ENCODE measurements at regions not wholly inside any gene's neighbourhood (a gene's known extent, or its start where the extent isn't known, plus 50 kb on each side); places are given as distances from the start of the nearest gene placed in this dataset.

DNA sequence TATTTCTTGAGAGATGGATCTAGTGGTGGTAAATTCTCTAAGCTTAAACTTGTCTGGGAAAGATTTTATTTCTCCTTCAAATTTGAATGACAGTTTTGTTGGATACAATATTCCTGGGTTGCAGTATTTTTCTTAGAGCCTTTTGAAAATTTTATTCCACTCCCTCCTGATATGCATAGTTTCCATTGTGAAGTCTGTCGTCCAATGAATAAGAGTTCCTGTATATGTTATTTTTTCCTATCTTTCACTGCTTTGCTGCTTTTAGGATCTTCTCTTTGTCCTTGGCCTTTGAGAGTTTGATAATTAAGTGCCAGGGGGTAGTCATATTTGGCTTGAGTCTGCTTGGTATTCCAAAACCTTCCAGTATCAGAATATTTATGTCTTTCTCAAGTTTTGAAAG lies 1156.4 kb upstream of the AGA start:
- no peak overlapping the region for H3K27ac ChIP-seq
- no peak overlapping the region for H3K4me3 ChIP-seq (ENCODE audit: low read depth in 1 of 2, low read length in 1 of 2)
- no peaks in the 10 kb centered on the region for H3K27me3 ChIP-seq
- TF ChIP-seq CTCF (IDR thresholded peaks at IDR 0.05) = no peak
- no peaks in the 10 kb centered on the region for H3K4me1 ChIP-seq (ENCODE audit: control insufficient read depth in 1 of 2, insufficient read depth in 1 of 2, low read depth in 1 of 2, low read length in 1 of 2)
- no peaks in the 10 kb centered on the region for H3K9me3 ChIP-seq
- no peaks in the 10 kb centered on the region for H3K36me3 ChIP-seq

DNA sequence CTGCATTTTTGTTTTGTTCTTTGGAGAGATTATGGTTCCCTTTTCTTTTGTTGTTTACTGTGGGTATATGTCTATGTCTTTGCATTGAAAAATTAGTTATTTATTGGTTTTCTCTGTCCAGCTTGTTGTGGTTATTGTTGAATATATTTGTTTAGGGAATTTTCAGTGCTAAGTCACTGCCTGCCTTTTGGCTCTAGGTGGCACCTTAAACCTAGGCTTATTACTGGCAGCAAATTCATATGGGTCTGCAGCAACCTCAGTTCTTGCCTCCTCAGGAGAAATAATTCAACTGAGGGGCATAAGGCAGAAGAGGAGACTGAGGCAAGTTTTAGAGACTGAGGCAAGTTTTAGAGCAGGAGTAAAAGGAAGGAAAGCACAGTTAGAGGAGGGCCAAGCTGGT lies 1157.3 kb upstream of the AGA start:
- no peak for TF ChIP-seq CTCF (IDR thresholded peaks at IDR 0.05)
- no peaks in the 10 kb centered on the region for H3K9me3 ChIP-seq
- no peaks in the 10 kb centered on the region for H3K36me3 ChIP-seq
- H3K27ac ChIP-seq = no peak overlapping the region
- H3K4me1 ChIP-seq (ENCODE audit: control insufficient read depth in 1 of 2, insufficient read depth in 1 of 2, low read depth in 1 of 2, low read length in 1 of 2) = no peaks in the 10 kb centered on the region
- H3K27me3 ChIP-seq = no peaks in the 10 kb centered on the region
- H3K4me3 ChIP-seq (ENCODE audit: low read depth in 1 of 2, low read length in 1 of 2) = no peak overlapping the region

DNA sequence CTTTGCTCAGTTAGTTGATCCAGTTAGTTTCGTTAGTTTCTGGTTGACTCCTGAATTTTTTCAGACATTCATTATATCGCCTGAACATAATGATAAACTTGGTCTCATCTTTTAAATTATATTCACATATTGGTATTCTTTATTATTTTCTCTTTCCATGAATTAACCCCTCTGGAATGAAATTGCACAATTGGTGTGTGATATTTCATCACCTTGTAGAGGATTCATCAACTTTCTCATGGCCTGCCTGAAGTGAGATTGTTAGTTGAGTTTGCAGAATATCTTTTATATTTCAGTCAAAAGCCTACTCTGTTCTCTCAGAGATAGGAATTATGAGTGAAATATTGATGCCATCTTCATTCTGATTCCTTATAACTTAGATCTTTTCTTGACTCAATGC lies 1160.6 kb upstream of the AGA start:
- TF ChIP-seq CTCF (IDR thresholded peaks at IDR 0.05) = no peak
- no peaks in the 10 kb centered on the region for H3K36me3 ChIP-seq
- no peak overlapping the region for H3K27ac ChIP-seq
- no peak overlapping the region for H3K4me3 ChIP-seq (ENCODE audit: low read depth in 1 of 2, low read length in 1 of 2)
- no peaks in the 10 kb centered on the region for H3K4me1 ChIP-seq (ENCODE audit: control insufficient read depth in 1 of 2, insufficient read depth in 1 of 2, low read depth in 1 of 2, low read length in 1 of 2)
- no peaks in the 10 kb centered on the region for H3K27me3 ChIP-seq
- no peaks in the 10 kb centered on the region for H3K9me3 ChIP-seq

DNA sequence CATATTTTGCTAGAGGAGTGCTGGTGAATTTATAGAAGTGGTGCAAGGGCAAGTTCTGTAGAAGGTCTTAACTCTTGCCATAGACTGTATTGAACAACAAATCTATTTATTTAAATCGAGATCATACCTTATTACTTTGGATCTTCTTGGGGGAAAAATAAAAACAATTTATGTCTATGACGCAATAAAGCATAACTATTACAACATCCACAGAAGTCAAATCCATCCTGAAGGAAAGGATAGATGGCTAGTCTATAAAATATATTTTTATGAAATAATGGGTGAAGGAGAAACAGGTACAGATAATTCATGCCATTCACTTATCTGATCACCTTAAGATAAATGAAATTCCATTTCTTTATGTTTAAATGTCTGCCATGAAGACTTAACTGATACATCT lies 1168.8 kb upstream of the AGA start:
- H3K4me1 ChIP-seq (ENCODE audit: control insufficient read depth in 1 of 2, insufficient read depth in 1 of 2, low read depth in 1 of 2, low read length in 1 of 2) = no peaks in the 10 kb centered on the region
- no peak overlapping the region for H3K27ac ChIP-seq
- no peaks in the 10 kb centered on the region for H3K27me3 ChIP-seq
- TF ChIP-seq CTCF (IDR thresholded peaks at IDR 0.05) = no peak
- H3K9me3 ChIP-seq = no peaks in the 10 kb centered on the region
- no peaks in the 10 kb centered on the region for H3K36me3 ChIP-seq
- no peak overlapping the region for H3K4me3 ChIP-seq (ENCODE audit: low read depth in 1 of 2, low read length in 1 of 2)

DNA sequence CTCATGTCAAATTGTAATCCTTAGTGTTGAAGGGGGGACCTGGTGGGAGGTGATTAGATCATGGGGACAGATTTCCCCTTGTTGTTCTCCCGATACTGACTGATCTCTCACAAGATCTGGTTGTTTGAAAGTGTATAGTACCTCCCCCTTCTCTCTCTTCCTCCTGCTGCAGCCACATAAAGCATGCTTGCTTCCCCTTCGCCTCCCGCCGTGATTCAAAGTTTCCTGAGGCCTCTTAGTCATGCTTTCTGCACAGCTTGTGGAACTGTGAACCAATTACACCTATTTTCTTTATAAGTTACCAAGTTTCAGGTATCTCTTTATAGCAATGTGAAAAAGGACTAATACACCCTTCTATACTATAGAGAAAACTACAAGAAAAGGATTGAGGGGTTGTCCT lies 1170.5 kb upstream of the AGA start:
- Histone ChIP-seq H3K27me3 (no peaks in the 10 kb centered on the region), H3K4me1 (ENCODE audit: control insufficient read depth in 1 of 2, insufficient read depth in 1 of 2, low read depth in 1 of 2, low read length in 1 of 2) (no peaks in the 10 kb centered on the region), H3K36me3 (no peaks in the 10 kb centered on the region), H3K27ac (no peak overlapping the region), H3K9me3 (no peaks in the 10 kb centered on the region), H3K4me3 (ENCODE audit: low read depth in 1 of 2, low read length in 1 of 2) (no peak overlapping the region)
- TF ChIP-seq CTCF (IDR thresholded peaks at IDR 0.05) = no peak

DNA sequence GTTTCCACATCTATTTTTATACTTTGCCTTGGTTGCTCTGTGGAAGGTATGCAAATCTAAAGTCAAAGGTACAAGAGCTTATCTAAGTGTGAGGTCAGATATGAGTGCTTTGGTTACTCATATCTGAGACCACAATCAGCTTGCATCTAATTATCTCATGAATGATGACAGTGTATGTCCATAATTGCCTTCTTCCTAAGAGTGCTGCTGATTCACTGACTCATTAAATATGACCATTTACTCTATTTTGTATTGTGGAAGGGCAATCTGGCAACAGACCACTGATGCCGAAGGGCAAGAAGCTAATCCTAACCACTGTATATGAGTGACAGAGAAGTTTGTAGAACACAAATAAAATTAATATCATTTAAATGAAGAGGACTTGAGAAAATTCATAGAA lies 1190.2 kb upstream of the AGA start:
- Histone ChIP-seq H3K4me1 (ENCODE audit: control insufficient read depth in 1 of 2, insufficient read depth in 1 of 2, low read depth in 1 of 2, low read length in 1 of 2) (no peaks in the 10 kb centered on the region), H3K27ac (no peak overlapping the region), H3K4me3 (ENCODE audit: low read depth in 1 of 2, low read length in 1 of 2) (no peak overlapping the region), H3K27me3 (no peaks in the 10 kb centered on the region), H3K9me3 (peaks cover 3% of the 10 kb centered on the region), H3K36me3 (no peaks in the 10 kb centered on the region)
- no peak for TF ChIP-seq CTCF (IDR thresholded peaks at IDR 0.05)
